ENCODE measurements at regions not wholly inside any gene's neighbourhood (a gene's known extent, or its start where the extent isn't known, plus 50 kb on each side); places are given as distances from the start of the nearest gene placed in this dataset.

- POLR2A ChIA-PET = no interaction called here
- no peaks in the 10 kb centered on the region for H3K27me3 ChIP-seq (ENCODE audit: insufficient read depth, low read length, poor library complexity, severe bottlenecking)
- H3K4me3 ChIP-seq (ENCODE audit: low read length) = no peak overlapping the region
- no peaks in the 10 kb centered on the region for H3K36me3 Mint-ChIP-seq
- H3K9me3 ChIP-seq (ENCODE audit: low read length) = no peaks in the 10 kb centered on the region
- peaks cover 5 to 24% of the 10 kb centered on the region in 2 donors for H3K27me3 Mint-ChIP-seq
- H3K4me3 Mint-ChIP-seq = no peak overlapping the region
- H3K4me1 ChIP-seq (ENCODE audit: insufficient read depth, low read length) = no peaks in the 10 kb centered on the region
- CTCF ChIA-PET = no interaction called here
- DNase-seq = no peak
- H3K9me3 Mint-ChIP-seq = no peaks in the 10 kb centered on the region
- no peaks in the 10 kb centered on the region for H3K36me3 ChIP-seq (ENCODE audit: insufficient read depth, low read length)
- H3K27ac ChIP-seq (ENCODE audit: low read depth, low read length) = no peak overlapping the region
- H3K27ac Mint-ChIP-seq = no peak overlapping the region
- H3K4me1 Mint-ChIP-seq = no peaks in the 10 kb centered on the region
Measured at GRCh38 chr1:87165177-87165576, 163.5 kb upstream of the LMO4 start.

GRCh38 chr1:87167157-87167789 lies 161.4 kb upstream of the LMO4 start:
- Mint-ChIP-seq H3K27me3 (peaks cover 3 to 36% of the 10 kb centered on the region in 2 donors), H3K4me1 (no peaks in the 10 kb centered on the region), H3K4me3 (no peak overlapping the region), H3K27ac (no peak overlapping the region), H3K9me3 (no peaks in the 10 kb centered on the region), H3K36me3 (no peaks in the 10 kb centered on the region)
- Histone ChIP-seq H3K4me1 (ENCODE audit: insufficient read depth, low read length) (no peaks in the 10 kb centered on the region), H3K27me3 (ENCODE audit: insufficient read depth, low read length, poor library complexity, severe bottlenecking) (no peaks in the 10 kb centered on the region), H3K9me3 (ENCODE audit: low read length) (no peaks in the 10 kb centered on the region), H3K36me3 (ENCODE audit: insufficient read depth, low read length) (no peaks in the 10 kb centered on the region), H3K4me3 (ENCODE audit: low read length) (no peak overlapping the region), H3K27ac (ENCODE audit: low read depth, low read length) (no peak overlapping the region)
- ChIA-PET CTCF (no interaction called here), POLR2A (no interaction called here)
- DNase-seq = no peak

DNA sequence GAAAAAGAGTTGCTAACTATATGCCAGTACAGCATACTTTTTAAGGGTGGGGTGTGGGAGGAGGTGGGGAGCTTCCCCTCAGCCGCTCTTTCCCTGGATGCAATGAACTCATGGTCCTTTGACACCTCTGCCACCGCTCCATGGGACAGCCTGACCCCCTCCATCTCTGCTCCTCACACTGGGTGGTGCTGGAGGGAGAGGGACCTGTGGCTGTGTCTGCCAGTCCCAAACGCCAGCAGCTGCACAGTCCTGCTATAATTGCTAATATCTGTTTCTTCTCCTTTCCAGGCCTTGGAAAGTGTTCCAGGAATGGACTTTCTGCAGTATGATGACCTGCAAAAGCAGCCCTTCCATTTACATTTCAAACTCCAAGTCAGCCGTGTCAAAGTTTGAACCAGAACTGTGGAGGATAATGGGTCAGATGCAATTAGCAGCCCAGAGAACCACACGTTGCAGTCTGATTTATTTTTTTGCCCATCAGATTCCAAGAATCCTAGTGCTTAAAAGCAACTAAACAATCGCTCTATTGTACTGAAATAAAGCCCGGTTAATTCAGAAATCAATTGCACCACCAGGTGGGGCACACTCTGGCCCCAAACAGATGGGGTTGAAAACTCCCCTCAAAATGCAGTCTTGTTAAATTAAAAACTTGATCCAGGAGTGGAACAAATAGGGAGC lies 160.7 kb upstream of the LMO4 start:
- Histone ChIP-seq H3K9me3 (ENCODE audit: low read length) (no peaks in the 10 kb centered on the region), H3K4me1 (ENCODE audit: insufficient read depth, low read length) (no peaks in the 10 kb centered on the region), H3K36me3 (ENCODE audit: insufficient read depth, low read length) (no peaks in the 10 kb centered on the region), H3K4me3 (ENCODE audit: low read length) (no peak overlapping the region), H3K27me3 (ENCODE audit: insufficient read depth, low read length, poor library complexity, severe bottlenecking) (no peaks in the 10 kb centered on the region), H3K27ac (ENCODE audit: low read depth, low read length) (no peak overlapping the region)
- H3K4me3 Mint-ChIP-seq = no peak overlapping the region
- CTCF ChIA-PET = no interaction called here
- DNase-seq = no peak
- H3K27ac Mint-ChIP-seq = no peak overlapping the region
- no peaks in the 10 kb centered on the region for H3K4me1 Mint-ChIP-seq
- POLR2A ChIA-PET = no interaction called here
- H3K36me3 Mint-ChIP-seq = no peaks in the 10 kb centered on the region
- H3K27me3 Mint-ChIP-seq = peaks cover 3 to 43% of the 10 kb centered on the region in 2 donors
- no peaks in the 10 kb centered on the region for H3K9me3 Mint-ChIP-seq

GRCh38 chr1:87169263-87169910 lies 159.3 kb upstream of the LMO4 start:
- no peak for DNase-seq
- H3K27me3 ChIP-seq (ENCODE audit: insufficient read depth, low read length, poor library complexity, severe bottlenecking) = no peaks in the 10 kb centered on the region
- no peak overlapping the region for H3K27ac ChIP-seq (ENCODE audit: low read depth, low read length)
- ChIA-PET CTCF (no interaction called here), POLR2A (no interaction called here)
- Mint-ChIP-seq H3K4me1 (no peaks in the 10 kb centered on the region), H3K27ac (no peak overlapping the region), H3K4me3 (no peak overlapping the region), H3K27me3 (peaks cover 3 to 50% of the 10 kb centered on the region in 2 donors), H3K36me3 (no peaks in the 10 kb centered on the region), H3K9me3 (no peaks in the 10 kb centered on the region)
- no peak overlapping the region for H3K4me3 ChIP-seq (ENCODE audit: low read length)
- no peaks in the 10 kb centered on the region for H3K36me3 ChIP-seq (ENCODE audit: insufficient read depth, low read length)
- H3K4me1 ChIP-seq (ENCODE audit: insufficient read depth, low read length) = no peaks in the 10 kb centered on the region
- no peaks in the 10 kb centered on the region for H3K9me3 ChIP-seq (ENCODE audit: low read length)

DNA sequence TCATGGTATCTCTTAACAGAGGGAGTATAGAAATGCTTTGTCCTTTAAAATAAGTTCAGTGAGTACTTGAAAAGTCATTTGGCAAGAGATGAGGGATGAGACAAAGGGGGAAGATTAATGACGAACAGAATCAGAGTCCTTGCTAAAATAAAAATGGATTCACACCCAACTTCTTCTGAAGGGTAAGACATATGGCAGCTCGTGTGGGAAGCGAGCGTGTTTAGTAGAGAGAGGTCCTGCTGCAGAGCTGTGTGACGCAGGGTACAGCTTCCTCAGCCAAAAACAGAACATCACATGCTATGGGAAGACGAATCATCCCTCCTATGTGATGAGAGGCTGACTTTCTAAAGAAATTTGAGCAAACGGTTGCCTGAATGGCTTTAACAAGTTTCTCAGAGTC lies 158.5 kb upstream of the LMO4 start:
- Histone ChIP-seq H3K9me3 (ENCODE audit: low read length) (no peaks in the 10 kb centered on the region), H3K4me3 (ENCODE audit: low read length) (no peak overlapping the region), H3K27me3 (ENCODE audit: insufficient read depth, low read length, poor library complexity, severe bottlenecking) (no peaks in the 10 kb centered on the region), H3K36me3 (ENCODE audit: insufficient read depth, low read length) (no peaks in the 10 kb centered on the region), H3K4me1 (ENCODE audit: insufficient read depth, low read length) (no peaks in the 10 kb centered on the region), H3K27ac (ENCODE audit: low read depth, low read length) (no peak overlapping the region)
- Mint-ChIP-seq H3K27ac (no peak overlapping the region), H3K9me3 (no peaks in the 10 kb centered on the region), H3K27me3 (peaks cover 6 to 57% of the 10 kb centered on the region in 2 donors), H3K4me3 (no peak overlapping the region), H3K36me3 (no peaks in the 10 kb centered on the region), H3K4me1 (no peaks in the 10 kb centered on the region)
- ChIA-PET POLR2A (no interaction called here), CTCF (no interaction called here)
- no peak for DNase-seq

- Mint-ChIP-seq H3K27ac (no peak overlapping the region), H3K4me1 (no peaks in the 10 kb centered on the region), H3K27me3 (peaks cover 9 to 54% of the 10 kb centered on the region in 2 donors), H3K36me3 (no peaks in the 10 kb centered on the region), H3K9me3 (no peaks in the 10 kb centered on the region), H3K4me3 (no peak overlapping the region)
- Histone ChIP-seq H3K4me3 (ENCODE audit: low read length) (no peak overlapping the region), H3K36me3 (ENCODE audit: insufficient read depth, low read length) (no peaks in the 10 kb centered on the region), H3K9me3 (ENCODE audit: low read length) (no peaks in the 10 kb centered on the region), H3K27ac (ENCODE audit: low read depth, low read length) (no peak overlapping the region), H3K27me3 (ENCODE audit: insufficient read depth, low read length, poor library complexity, severe bottlenecking) (no peaks in the 10 kb centered on the region), H3K4me1 (ENCODE audit: insufficient read depth, low read length) (no peaks in the 10 kb centered on the region)
- ChIA-PET POLR2A (no interaction called here), CTCF (no interaction called here)
- no peak for DNase-seq
Measured at GRCh38 chr1:87170931-87171598, 157.6 kb upstream of the LMO4 start.

DNA sequence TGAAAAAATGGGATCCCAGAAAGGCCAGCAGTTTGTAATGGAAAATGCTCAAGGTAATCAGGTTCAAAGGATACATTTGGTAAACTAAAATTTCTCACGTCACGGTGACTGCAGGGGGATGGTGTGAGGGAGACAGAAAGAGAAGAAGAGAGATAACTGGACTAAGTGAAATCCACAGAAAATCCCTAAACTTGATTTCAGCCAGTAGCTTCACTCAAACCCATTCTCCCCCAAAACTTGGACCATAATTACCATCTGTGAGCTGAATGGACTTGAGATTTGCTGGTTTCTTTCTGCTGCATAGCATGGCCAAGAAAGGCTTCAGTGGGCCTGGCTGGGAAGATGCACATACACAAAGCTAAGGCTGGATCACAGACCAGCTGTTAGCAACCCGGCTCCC lies 155.4 kb upstream of the LMO4 start:
- H3K4me3 ChIP-seq (ENCODE audit: low read length) = no peak overlapping the region
- H3K27me3 ChIP-seq (ENCODE audit: insufficient read depth, low read length, poor library complexity, severe bottlenecking) = no peaks in the 10 kb centered on the region
- ChIA-PET POLR2A (no interaction called here), CTCF (no interaction called here)
- no peaks in the 10 kb centered on the region for H3K4me1 Mint-ChIP-seq
- no peaks in the 10 kb centered on the region for H3K9me3 Mint-ChIP-seq
- no peak for DNase-seq
- H3K27me3 Mint-ChIP-seq = peaks cover 11 to 47% of the 10 kb centered on the region in 2 donors
- H3K27ac ChIP-seq (ENCODE audit: low read depth, low read length) = no peak overlapping the region
- no peaks in the 10 kb centered on the region for H3K36me3 Mint-ChIP-seq
- no peak overlapping the region for H3K4me3 Mint-ChIP-seq
- no peak overlapping the region for H3K27ac Mint-ChIP-seq
- no peaks in the 10 kb centered on the region for H3K4me1 ChIP-seq (ENCODE audit: insufficient read depth, low read length)
- H3K9me3 ChIP-seq (ENCODE audit: low read length) = no peaks in the 10 kb centered on the region
- no peaks in the 10 kb centered on the region for H3K36me3 ChIP-seq (ENCODE audit: insufficient read depth, low read length)

- Histone ChIP-seq H3K27me3 (ENCODE audit: insufficient read depth, low read length, poor library complexity, severe bottlenecking) (no peaks in the 10 kb centered on the region), H3K4me3 (ENCODE audit: low read length) (no peak overlapping the region), H3K27ac (ENCODE audit: low read depth, low read length) (no peak overlapping the region), H3K36me3 (ENCODE audit: insufficient read depth, low read length) (no peaks in the 10 kb centered on the region), H3K4me1 (ENCODE audit: insufficient read depth, low read length) (no peaks in the 10 kb centered on the region), H3K9me3 (ENCODE audit: low read length) (no peaks in the 10 kb centered on the region)
- POLR2A ChIA-PET = no interaction called here
- Mint-ChIP-seq H3K36me3 (no peaks in the 10 kb centered on the region), H3K9me3 (no peaks in the 10 kb centered on the region), H3K4me3 (no peak overlapping the region), H3K4me1 (no peaks in the 10 kb centered on the region), H3K27ac (no peak overlapping the region), H3K27me3 (peaks cover 11 to 42% of the 10 kb centered on the region in 2 donors)
- CTCF ChIA-PET = no interaction called here
- DNase-seq = no peak
Measured at GRCh38 chr1:87174724-87175245, 153.9 kb upstream of the LMO4 start.
